HepG2 (cell line): ENCODE measurements at regions not wholly inside any gene's neighbourhood (a gene's known extent, or its start where the extent isn't known, plus 50 kb on each side); places are given as distances from the start of the nearest gene placed in this dataset.

ENCODE experiments used
- ATAC-seq: fragments of 200-7000 bp; cut with Tn5 transposase; 3 replicates; pipeline ENCODE4 v1.9.1; 2020; ENCODE audit warnings: mild to moderate bottlenecking, moderate library complexity
- BruUV-seq: library from RNA; stranded (reverse); fragments of 400-500 nt; replicated peaks from 2 replicates; lab custom pipeline; 2021; lab: Mats Ljungman, UMichigan
- CTCF ChIA-PET: fragments of 300-600 bp; formaldehyde crosslinking; extraction: SDS; loops from one replicate; lab custom pipeline; 2021; ENCODE audit warnings: low total read pairs, inconsistent platforms, low intra/inter-chr PET ratio; lab: Yijun Ruan, JAX
- POLR2A ChIA-PET: fragments of 350-600 bp; sonication (Branson Sonifier 250); formaldehyde crosslinking; loops from one replicate; lab custom pipeline; 2020; ENCODE audit warnings: antibody characterized with exemption, inconsistent platforms; lab: Yijun Ruan, JAX
- DNase-seq: peaks from one replicate; pipeline ENCODE4 v3.0.0-alpha.2; 2015; ENCODE audit warnings: low spot score
- FAIRE-seq: peaks from 3 replicates; lab custom pipeline; 2011; peaks lifted over from hg19 to GRCh38; lab: Jason Lieb, UNC
- H2AFZ ChIP-seq: one replicate; pipeline ENCODE4 v1.6.1; 2011; ENCODE audit warnings: low read length, inconsistent platforms
- H3K27ac ChIP-seq: fragments of 300-600 bp; 3 replicates; pipeline ENCODE4 v1.8.0; 2011; ENCODE audit warnings: mixed run types, mild to moderate bottlenecking, mixed read lengths, low read length, inconsistent platforms; ENCODE audit not compliant: insufficient read depth; ENCODE audit errors: extremely low read length
- H3K27me3 ChIP-seq, 2 experiments: fragments of 200-600 bp in 1 of 2; 2 replicates in 1 of 2; 3 replicates in 1 of 2; pipeline versions ENCODE4 v1.6.0 to v1.8.0; 2011; ENCODE audit warnings: low read length in 2 of 2, mild to moderate bottlenecking in 2 of 2, moderate library complexity in 2 of 2, inconsistent platforms in 1 of 2; ENCODE audit not compliant: insufficient read depth in 2 of 2, control insufficient read depth in 1 of 2
- H3K36me3 ChIP-seq, 2 experiments: fragments of 200-600 bp in 1 of 2; replicated peaks in 1 of 2; 2 replicates in 1 of 2; 3 replicates in 1 of 2; pipeline versions ENCODE4 v1.5.1 to v1.8.0; 2011; ENCODE audit warnings: low read length in 2 of 2, inconsistent platforms in 1 of 2; ENCODE audit not compliant: insufficient read depth in 2 of 2, control insufficient read depth in 1 of 2
- H3K4me1 ChIP-seq: 2 replicates; pipeline ENCODE4 v1.5.1; 2012; ENCODE audit warnings: low read length, inconsistent platforms; ENCODE audit not compliant: insufficient read depth
- H3K4me2 ChIP-seq: 2 replicates; pipeline ENCODE4 v1.6.0; 2011; ENCODE audit warnings: low read depth, low read length, inconsistent platforms
- H3K4me3 ChIP-seq, 3 experiments: fragments of 200-600 bp in 1 of 3; sonication (generic), shearing (Covaris generic) in 1 of 3; replicated peaks in 1 of 3; 2 replicates each; pipeline ENCODE4 v1.5.1; 2011 to 2016; ENCODE audit warnings: low read length in 3 of 3, inconsistent platforms in 2 of 3, low read depth in 2 of 3, mild to moderate bottlenecking in 2 of 3, control low read depth in 1 of 3, mixed read lengths in 1 of 3; ENCODE audit not compliant: insufficient read depth in 1 of 3
- H3K79me2 ChIP-seq: one replicate; pipeline ENCODE4 v1.6.1; 2011; ENCODE audit warnings: low read length, inconsistent platforms; ENCODE audit not compliant: insufficient read depth
- H3K9ac ChIP-seq: 2 replicates; pipeline ENCODE4 v1.6.0; 2011; ENCODE audit warnings: mild to moderate bottlenecking, low read depth, low read length, inconsistent platforms; ENCODE audit not compliant: insufficient read depth
- H3K9me3 ChIP-seq: 2 replicates; pipeline ENCODE4 v1.5.1; 2012; ENCODE audit warnings: mild to moderate bottlenecking, low read length
- H4K20me1 ChIP-seq: 2 replicates; pipeline ENCODE4 v1.6.0; 2011; ENCODE audit warnings: inconsistent platforms, mild to moderate bottlenecking, low read length, moderate library complexity; ENCODE audit not compliant: insufficient read depth
- MAFF ChIP-seq: IDR thresholded peaks from 2 replicates; pipeline ENCODE4 v1.6.1; 2011; ENCODE audit warnings: low read depth, low read length, improper control_type of control experiment
- RCOR2 ChIP-seq: IDR thresholded peaks from 2 replicates; pipeline ENCODE4 v1.6.1; 2016; ENCODE audit warnings: missing biosample characterization, missing genetic modification reagents
- SIX1 ChIP-seq: sonication (generic); formaldehyde crosslinking; IDR thresholded peaks from 2 replicates; pipeline ENCODE4 v1.4.0; 2020; ENCODE audit warnings: missing genetic modification reagents, borderline replicate concordance
- ZNF512B ChIP-seq: sonication (generic); formaldehyde crosslinking; IDR thresholded peaks from 2 replicates; pipeline ENCODE4 v1.5.1; 2020; ENCODE audit warnings: missing genetic modification reagents, mild to moderate bottlenecking, borderline replicate concordance
- ZNF580 ChIP-seq: IDR thresholded peaks from 2 replicates; pipeline ENCODE4 v1.6.1; 2016; ENCODE audit warnings: low read depth, borderline replicate concordance
- WGBS: methylation state at CpG from one replicate; pipeline ENCODE4 v1.1.6; 2017; ENCODE audit warnings: low lambda C conversion rate; 5-methylcytosine and 5-hydroxymethylcytosine counted together
- in situ Hi-C: cut with HindIII; loops from 2 replicates; pipeline ENCODE4 v1.10.0; 2017; ENCODE audit warnings: low pct_unique_long_range_greater_than_20kb; ENCODE audit not compliant: extremely low pct_ligation_motif_present
- intact Hi-C: fragments of 100-400 bp; cut with micrococcal nuclease; formaldehyde crosslinking; loops from one replicate; pipeline ENCODE4 v1.10.0; 2022; ENCODE audit not compliant: unreplicated experiment

- no peaks in the 10 kb centered on the region for H3K27me3 ChIP-seq
- CTCF ChIA-PET: no interaction called here
These were observed 502.1 kb upstream of the FLRT2 start for GRCh38 chr14:85027681-85028370.

More at GRCh38 chr14:85027681-85028370, 502.1 kb upstream of the FLRT2 start:
- BruUV-seq: no TSS peak
- Histone ChIP-seq H3K4me2 (no peak overlapping the region), H3K9me3 (peaks cover 80% of the 10 kb centered on the region), H3K36me3 (no peaks in the 10 kb centered on the region), H3K79me2 (no peaks in the 10 kb centered on the region), H3K4me3 (no peak overlapping the region), H3K9ac (no peak overlapping the region), H3K4me1 (no peaks in the 10 kb centered on the region), H4K20me1 (no peaks in the 10 kb centered on the region), H2AFZ (no peak overlapping the region), H3K27ac (no peak overlapping the region)
- intact Hi-C loops (no loop called here), in situ Hi-C loops (no loop called here)
- DNase-seq: no peak
- FAIRE-seq: no peak
- 0% methylated on average over 1 of the region's 2 CpGs for WGBS
- no peak for TF ChIP-seq MAFF
- TF ChIP-seq ZNF580 (CRISPR knock-in tag): no peak
- TF ChIP-seq SIX1: no peak
- no peak for TF ChIP-seq RCOR2
- TF ChIP-seq ZNF512B: no peak
- no peak for ATAC-seq
- POLR2A ChIA-PET: no interaction called here
